HL-60 (cell line): ENCODE measurements at regions not wholly inside any gene's neighbourhood (a gene's known extent, or its start where the extent isn't known, plus 50 kb on each side); places are given as distances from the start of the nearest gene placed in this dataset.
"Not testable (repeated sequence)": the region's sequence is repeated elsewhere in the genome, so short reads cannot be mapped to it uniquely, and the experiment has no call there.

ENCODE experiments used
- DNase-seq, 2 experiments: peaks; one replicate each; pipeline ENCODE4 v3.0.0-alpha.2; 2010 to 2020; ENCODE audit warnings: low read depth in 1 of 2, low spot score in 1 of 2
- H3K27ac ChIP-seq: fragments of 250-450 bp; sonication (Bioruptor Pico); replicated peaks from 2 replicates; pipeline ENCODE4 v1.5.1; 2020; ENCODE audit warnings: mild to moderate bottlenecking, moderate library complexity
- H3K27me3 ChIP-seq: fragments of 250-450 bp; sonication (Bioruptor Pico); 2 replicates; pipeline ENCODE4 v1.5.1; 2021; ENCODE audit warnings: mild to moderate bottlenecking, moderate library complexity; ENCODE audit not compliant: insufficient read depth, poor library complexity, severe bottlenecking
- H3K4me3 ChIP-seq: replicated peaks from 2 replicates; pipeline ENCODE4 v1.5.1; 2011; ENCODE audit warnings: mild to moderate bottlenecking, control low read depth, low read length; ENCODE audit not compliant: insufficient read depth
- GABPA ChIP-seq: IDR thresholded peaks from 2 replicates; pipeline ENCODE4 v1.6.1; 2012; ENCODE audit warnings: low read depth
- POLR2AphosphoS5 ChIP-seq: IDR thresholded peaks from 2 replicates; pipeline ENCODE4 v1.6.1; 2012; ENCODE audit warnings: low read depth
- SPI1 ChIP-seq: IDR thresholded peaks from 2 replicates; pipeline ENCODE4 v1.6.1; 2012; ENCODE audit warnings: low read depth, mild to moderate bottlenecking, borderline replicate concordance
- TF ChIP-seq, protein P1 (sequence below): IDR thresholded peaks from 2 replicates; pipeline ENCODE4 v1.6.1; 2012; ENCODE audit warnings: low read depth; ENCODE audit not compliant: insufficient replicate concordance
- TF ChIP-seq, protein P2 (sequence below): IDR thresholded peaks from one replicate; pipeline ENCODE4 v1.5.1; 2011; ENCODE audit warnings: low read length, control low read depth, inconsistent platforms; ENCODE audit not compliant: insufficient read depth

DNA sequence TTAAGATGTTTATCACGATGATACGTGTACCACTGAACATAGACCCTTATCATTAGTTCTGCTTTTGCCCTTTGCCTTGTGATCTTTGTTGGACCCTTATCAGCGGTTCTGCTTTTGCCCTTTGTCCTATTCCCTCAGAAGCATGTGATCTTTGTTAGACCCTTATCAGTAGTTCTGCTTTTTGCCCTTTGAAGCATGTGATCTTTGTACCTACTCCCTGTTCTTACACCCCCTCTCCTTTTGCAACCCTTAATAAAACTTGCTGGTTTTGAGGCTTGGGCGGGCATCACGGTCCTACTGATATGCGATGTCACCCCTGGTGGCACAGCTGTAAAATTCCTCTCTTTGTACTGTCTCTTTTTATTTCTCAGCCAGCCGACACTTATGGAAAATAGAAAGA lies 117.0 kb downstream of the SDHAF3 start:
- not testable (repeated sequence) for H3K4me3 ChIP-seq, H3K27ac ChIP-seq, H3K27me3 ChIP-seq
- peak in 1 of 2 experiments; percentile 25 for DNase-seq

DNA sequence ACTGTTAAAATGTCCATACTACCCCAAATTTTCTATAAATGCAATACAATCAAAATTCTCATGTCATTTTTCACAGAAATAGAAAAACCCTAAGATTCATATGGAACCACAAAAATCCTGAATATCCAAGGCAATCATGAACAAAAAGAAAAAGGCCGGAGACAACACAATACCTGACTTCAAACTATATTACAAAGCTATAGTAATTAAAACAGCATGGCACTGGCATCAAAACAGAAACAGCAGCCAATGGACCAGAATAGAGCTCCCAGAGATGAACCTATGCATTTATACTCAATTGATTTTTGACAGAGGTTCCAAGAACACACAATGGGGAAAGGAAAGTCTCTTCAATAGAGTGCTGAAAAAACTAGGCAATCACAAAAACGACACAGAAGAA lies 128.8 kb downstream of the SDHAF3 start:
- no peak for TF ChIP-seq POLR2AphosphoS5
- no peak overlapping the region for H3K27ac ChIP-seq
- H3K27me3 ChIP-seq = no peaks in the 10 kb centered on the region
- H3K4me3 ChIP-seq = no peak overlapping the region
- DNase-seq = no peak

DNA sequence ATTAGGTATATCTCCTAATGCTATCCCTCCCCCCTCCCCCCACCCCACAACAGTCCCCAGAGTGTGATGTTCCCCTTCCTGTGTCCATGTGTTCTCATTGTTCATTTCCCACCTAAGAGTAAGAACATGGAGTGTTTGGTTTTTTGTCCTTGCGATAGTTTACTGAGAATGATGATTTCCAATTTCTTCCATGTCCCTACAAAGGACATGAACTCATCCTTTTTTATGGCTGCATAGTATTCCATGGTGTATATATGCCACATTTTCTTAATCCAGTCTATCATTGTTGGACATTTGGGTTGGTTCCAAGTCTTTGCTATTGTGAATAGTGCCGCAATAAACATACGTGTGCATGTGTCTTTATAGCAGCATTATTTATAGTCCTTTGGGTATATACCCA lies 140.7 kb downstream of the SDHAF3 start:
- not testable (repeated sequence) for H3K27ac ChIP-seq, H3K4me3 ChIP-seq, H3K27me3 ChIP-seq, DNase-seq

DNA sequence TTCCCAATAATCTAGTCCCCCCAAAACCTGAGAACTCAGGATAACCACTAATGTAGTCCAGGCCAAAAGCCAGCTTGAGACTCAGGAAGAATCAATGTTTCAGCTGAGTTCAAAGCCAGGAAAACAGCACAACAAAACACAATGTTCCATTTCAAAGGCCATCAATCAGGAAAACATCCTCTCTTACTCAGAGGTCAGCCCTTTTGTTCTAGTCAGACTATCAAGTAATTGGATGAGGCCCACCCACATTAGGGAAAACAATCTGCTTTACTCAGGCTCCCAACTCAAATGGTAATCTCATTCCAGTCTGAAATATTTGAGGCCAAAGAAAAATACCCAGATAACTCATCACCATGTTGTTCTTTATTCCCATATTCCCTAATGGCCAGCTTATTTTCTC lies 152.2 kb downstream of the SDHAF3 start:
- DNase-seq = no peak
- TF ChIP-seq POLR2AphosphoS5 (no peak), GABPA (no peak), SPI1 (no peak)
- TF ChIP-seq, protein P1, sequence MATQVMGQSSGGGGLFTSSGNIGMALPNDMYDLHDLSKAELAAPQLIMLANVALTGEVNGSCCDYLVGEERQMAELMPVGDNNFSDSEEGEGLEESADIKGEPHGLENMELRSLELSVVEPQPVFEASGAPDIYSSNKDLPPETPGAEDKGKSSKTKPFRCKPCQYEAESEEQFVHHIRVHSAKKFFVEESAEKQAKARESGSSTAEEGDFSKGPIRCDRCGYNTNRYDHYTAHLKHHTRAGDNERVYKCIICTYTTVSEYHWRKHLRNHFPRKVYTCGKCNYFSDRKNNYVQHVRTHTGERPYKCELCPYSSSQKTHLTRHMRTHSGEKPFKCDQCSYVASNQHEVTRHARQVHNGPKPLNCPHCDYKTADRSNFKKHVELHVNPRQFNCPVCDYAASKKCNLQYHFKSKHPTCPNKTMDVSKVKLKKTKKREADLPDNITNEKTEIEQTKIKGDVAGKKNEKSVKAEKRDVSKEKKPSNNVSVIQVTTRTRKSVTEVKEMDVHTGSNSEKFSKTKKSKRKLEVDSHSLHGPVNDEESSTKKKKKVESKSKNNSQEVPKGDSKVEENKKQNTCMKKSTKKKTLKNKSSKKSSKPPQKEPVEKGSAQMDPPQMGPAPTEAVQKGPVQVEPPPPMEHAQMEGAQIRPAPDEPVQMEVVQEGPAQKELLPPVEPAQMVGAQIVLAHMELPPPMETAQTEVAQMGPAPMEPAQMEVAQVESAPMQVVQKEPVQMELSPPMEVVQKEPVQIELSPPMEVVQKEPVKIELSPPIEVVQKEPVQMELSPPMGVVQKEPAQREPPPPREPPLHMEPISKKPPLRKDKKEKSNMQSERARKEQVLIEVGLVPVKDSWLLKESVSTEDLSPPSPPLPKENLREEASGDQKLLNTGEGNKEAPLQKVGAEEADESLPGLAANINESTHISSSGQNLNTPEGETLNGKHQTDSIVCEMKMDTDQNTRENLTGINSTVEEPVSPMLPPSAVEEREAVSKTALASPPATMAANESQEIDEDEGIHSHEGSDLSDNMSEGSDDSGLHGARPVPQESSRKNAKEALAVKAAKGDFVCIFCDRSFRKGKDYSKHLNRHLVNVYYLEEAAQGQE = no peak
- TF ChIP-seq, protein P2, sequence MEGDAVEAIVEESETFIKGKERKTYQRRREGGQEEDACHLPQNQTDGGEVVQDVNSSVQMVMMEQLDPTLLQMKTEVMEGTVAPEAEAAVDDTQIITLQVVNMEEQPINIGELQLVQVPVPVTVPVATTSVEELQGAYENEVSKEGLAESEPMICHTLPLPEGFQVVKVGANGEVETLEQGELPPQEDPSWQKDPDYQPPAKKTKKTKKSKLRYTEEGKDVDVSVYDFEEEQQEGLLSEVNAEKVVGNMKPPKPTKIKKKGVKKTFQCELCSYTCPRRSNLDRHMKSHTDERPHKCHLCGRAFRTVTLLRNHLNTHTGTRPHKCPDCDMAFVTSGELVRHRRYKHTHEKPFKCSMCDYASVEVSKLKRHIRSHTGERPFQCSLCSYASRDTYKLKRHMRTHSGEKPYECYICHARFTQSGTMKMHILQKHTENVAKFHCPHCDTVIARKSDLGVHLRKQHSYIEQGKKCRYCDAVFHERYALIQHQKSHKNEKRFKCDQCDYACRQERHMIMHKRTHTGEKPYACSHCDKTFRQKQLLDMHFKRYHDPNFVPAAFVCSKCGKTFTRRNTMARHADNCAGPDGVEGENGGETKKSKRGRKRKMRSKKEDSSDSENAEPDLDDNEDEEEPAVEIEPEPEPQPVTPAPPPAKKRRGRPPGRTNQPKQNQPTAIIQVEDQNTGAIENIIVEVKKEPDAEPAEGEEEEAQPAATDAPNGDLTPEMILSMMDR = no peak
- Histone ChIP-seq H3K27me3 (no peaks in the 10 kb centered on the region), H3K4me3 (no peak overlapping the region), H3K27ac (no peak overlapping the region)

DNA sequence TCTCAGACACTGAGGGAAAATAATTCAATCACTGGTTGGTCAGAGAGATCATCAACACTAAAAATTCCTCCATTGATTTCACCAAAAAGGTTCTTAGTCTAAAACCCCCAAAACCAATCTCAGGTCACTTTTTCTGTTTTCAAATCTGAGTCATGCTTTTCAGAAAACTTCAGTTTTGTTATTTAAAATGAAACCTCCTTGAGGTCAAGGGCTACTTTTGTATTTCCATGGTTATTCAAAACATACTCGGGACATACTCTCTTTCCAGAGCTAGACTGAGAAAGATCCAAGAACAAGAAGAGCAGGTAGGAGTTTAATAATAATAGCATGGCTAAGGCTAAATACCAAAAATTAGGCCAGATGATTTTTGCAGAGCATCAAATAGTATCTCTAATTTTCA lies 152.8 kb downstream of the SDHAF3 start:
- no peak for DNase-seq
- H3K27me3 ChIP-seq = no peaks in the 10 kb centered on the region
- no peak overlapping the region for H3K4me3 ChIP-seq
- no peak overlapping the region for H3K27ac ChIP-seq
- TF ChIP-seq, protein P1 = no peak
- no peak for TF ChIP-seq SPI1

DNA sequence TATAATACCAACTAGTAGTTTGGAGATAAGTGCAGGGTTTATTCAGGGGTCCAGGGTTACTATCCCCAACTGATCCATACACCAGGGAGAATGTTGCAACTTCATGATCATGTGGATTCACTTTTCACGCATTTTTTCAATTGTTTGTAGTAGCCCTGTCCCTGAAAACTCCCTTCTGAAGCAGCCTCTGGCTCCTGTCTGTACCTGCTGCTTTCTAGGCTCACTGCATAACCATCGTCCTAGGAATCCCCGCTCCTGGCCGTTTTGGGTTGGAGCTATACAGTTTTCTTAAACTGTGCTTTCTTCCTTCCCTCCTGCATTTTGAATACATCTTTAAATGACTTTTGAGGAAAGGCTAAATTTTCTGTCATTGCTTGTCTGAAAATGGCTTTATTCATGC lies 154.1 kb downstream of the SDHAF3 start:
- no peak for DNase-seq
- Histone ChIP-seq H3K27ac (no peak overlapping the region), H3K4me3 (no peak overlapping the region), H3K27me3 (peaks cover 1% of the 10 kb centered on the region)
- TF ChIP-seq POLR2AphosphoS5 (no peak), SPI1 (no peak), GABPA (no peak)
- TF ChIP-seq, protein P1 = no peak
- TF ChIP-seq, protein P2 = no peak
